GM12892 (cell line): ENCODE measurements at regions not wholly inside any gene's neighbourhood (a gene's known extent, or its start where the extent isn't known, plus 50 kb on each side); places are given as distances from the start of the nearest gene placed in this dataset.

Experiments
- DNase-seq: peaks from one replicate; pipeline ENCODE4 v3.0.0; 2011; ENCODE audit not compliant: insufficient read length
- FAIRE-seq: peaks from 2 replicates; lab custom pipeline; 2011; peaks lifted over from hg19 to GRCh38; lab: Jason Lieb, UNC
- POLR2A ChIP-seq: IDR thresholded peaks from 2 replicates; pipeline ENCODE4 v1.6.1; 2011; ENCODE audit warnings: low read depth, low read length, control low read depth
- POLR2AphosphoS5 ChIP-seq: IDR thresholded peaks from 2 replicates; pipeline ENCODE4 v1.6.1; 2011; ENCODE audit warnings: low read depth, low read length, control low read depth
- TAF1 ChIP-seq: IDR thresholded peaks from 2 replicates; pipeline ENCODE4 v1.6.1; 2011; ENCODE audit warnings: low read depth, mild to moderate bottlenecking, control low read depth, low read length, borderline replicate concordance

GRCh38 chr9:32251539-32251938 lies 132.9 kb upstream of the ACO1 start:
- TF ChIP-seq POLR2AphosphoS5 (no peak), POLR2A (no peak), TAF1 (no peak)
- DNase-seq: peak; percentile 27
- peak; percentile 79 for FAIRE-seq

GRCh38 chr9:32253731-32254130 lies 130.7 kb upstream of the ACO1 start:
- TF ChIP-seq POLR2AphosphoS5: no peak
- TF ChIP-seq TAF1: no peak
- no peak for TF ChIP-seq POLR2A
- no peak for FAIRE-seq
- no peak for DNase-seq

- DNase-seq (no peak), FAIRE-seq (no peak)
- TF ChIP-seq TAF1 (no peak), POLR2AphosphoS5 (no peak), POLR2A (no peak)
Measured at GRCh38 chr9:32255026-32255425, 129.4 kb upstream of the ACO1 start.

- no peak for TF ChIP-seq TAF1
- no peak for TF ChIP-seq POLR2AphosphoS5
- no peak for TF ChIP-seq POLR2A
- no peak for DNase-seq
- FAIRE-seq: no peak
Measured at GRCh38 chr9:32258482-32258881, 126.0 kb upstream of the ACO1 start.

- no peak for DNase-seq
- FAIRE-seq: no peak
- TF ChIP-seq TAF1 (no peak), POLR2A (no peak), POLR2AphosphoS5 (no peak)
Measured at GRCh38 chr9:32260151-32260862, 124.1 kb upstream of the ACO1 start.

- no peak for DNase-seq
- FAIRE-seq: no peak
Measured at GRCh38 chr9:32264170-32264864, 120.1 kb upstream of the ACO1 start.

GRCh38 chr9:32265037-32265436 lies 119.4 kb upstream of the ACO1 start:
- DNase-seq (no peak), FAIRE-seq (no peak)
- no peak for TF ChIP-seq TAF1
- no peak for TF ChIP-seq POLR2AphosphoS5
- no peak for TF ChIP-seq POLR2A

More at GRCh38 chr9:32264170-32264864, 120.1 kb upstream of the ACO1 start:
- TF ChIP-seq POLR2AphosphoS5: no peak
- no peak for TF ChIP-seq POLR2A
- no peak for TF ChIP-seq TAF1

GRCh38 chr9:32278991-32279390 lies 105.5 kb upstream of the ACO1 start:
- FAIRE-seq (no peak), DNase-seq (no peak)
- TF ChIP-seq POLR2A (no peak), TAF1 (no peak)

GRCh38 chr9:32289756-32290155 lies 94.7 kb upstream of the ACO1 start:
- TF ChIP-seq TAF1: no peak
- TF ChIP-seq POLR2A: no peak
- TF ChIP-seq POLR2AphosphoS5: no peak
- DNase-seq (no peak), FAIRE-seq (no peak)

GRCh38 chr9:32291370-32291769 lies 93.1 kb upstream of the ACO1 start:
- TF ChIP-seq POLR2A: no peak
- TF ChIP-seq TAF1: no peak
- no peak for TF ChIP-seq POLR2AphosphoS5
- DNase-seq: no peak
- no peak for FAIRE-seq

GRCh38 chr9:32292611-32293010 lies 91.8 kb upstream of the ACO1 start:
- TF ChIP-seq POLR2A (no peak), POLR2AphosphoS5 (no peak), TAF1 (no peak)
- no peak for FAIRE-seq
- no peak for DNase-seq

- TF ChIP-seq TAF1 (no peak), POLR2A (no peak), POLR2AphosphoS5 (no peak)
- no peak for FAIRE-seq
- no peak for DNase-seq
Measured at GRCh38 chr9:32293091-32293490, 91.4 kb upstream of the ACO1 start.
